Kidney capillary endothelial cell (primary cell): ENCODE measurements at regions not wholly inside any gene's neighbourhood (a gene's known extent, or its start where the extent isn't known, plus 50 kb on each side); places are given as distances from the start of the nearest gene placed in this dataset.

Source experiments
- DNase-seq: peaks from one replicate; pipeline ENCODE4 v3.0.0-alpha.2; 2018; ENCODE audit warnings: low spot score

DNA sequence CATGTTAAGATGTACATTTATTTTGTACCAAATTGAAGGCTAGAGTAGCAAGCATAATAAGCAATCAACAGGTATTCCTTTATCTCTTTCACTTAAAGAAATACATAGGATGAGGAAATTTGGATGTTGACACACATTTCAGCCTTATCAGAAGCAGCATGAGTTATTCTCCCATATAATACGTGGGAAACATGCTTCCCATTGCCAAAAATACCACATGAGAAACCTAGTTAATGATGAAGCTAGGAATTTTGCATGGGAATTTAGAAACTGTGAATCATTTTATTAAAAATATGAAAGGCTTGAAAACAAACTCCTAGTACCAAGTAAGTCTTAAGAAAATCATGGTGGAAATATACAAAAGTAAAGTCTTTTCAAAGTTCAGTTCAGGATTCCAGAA, 751.8 kb downstream of the TSN start:
- no peak for DNase-seq

DNA sequence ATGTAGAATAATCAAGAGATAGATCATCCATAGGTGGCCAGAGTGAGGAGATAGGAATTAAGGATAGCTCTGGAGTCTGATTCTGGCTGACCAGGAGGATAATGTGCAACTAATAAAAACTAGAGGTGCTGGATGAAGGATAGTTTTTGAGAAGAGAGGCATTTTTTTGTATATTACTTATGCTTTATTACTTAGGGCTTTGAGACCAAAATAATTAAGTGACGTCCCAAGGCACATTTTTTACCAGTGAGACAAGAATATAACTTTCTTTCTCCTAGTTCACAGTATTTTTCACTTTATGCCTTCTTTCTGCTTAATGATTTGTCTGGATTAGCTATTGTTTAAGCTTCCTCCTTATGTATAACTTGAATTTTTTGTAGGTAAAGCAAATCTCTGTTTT, 756.6 kb downstream of the TSN start:
- DNase-seq: no peak

DNA sequence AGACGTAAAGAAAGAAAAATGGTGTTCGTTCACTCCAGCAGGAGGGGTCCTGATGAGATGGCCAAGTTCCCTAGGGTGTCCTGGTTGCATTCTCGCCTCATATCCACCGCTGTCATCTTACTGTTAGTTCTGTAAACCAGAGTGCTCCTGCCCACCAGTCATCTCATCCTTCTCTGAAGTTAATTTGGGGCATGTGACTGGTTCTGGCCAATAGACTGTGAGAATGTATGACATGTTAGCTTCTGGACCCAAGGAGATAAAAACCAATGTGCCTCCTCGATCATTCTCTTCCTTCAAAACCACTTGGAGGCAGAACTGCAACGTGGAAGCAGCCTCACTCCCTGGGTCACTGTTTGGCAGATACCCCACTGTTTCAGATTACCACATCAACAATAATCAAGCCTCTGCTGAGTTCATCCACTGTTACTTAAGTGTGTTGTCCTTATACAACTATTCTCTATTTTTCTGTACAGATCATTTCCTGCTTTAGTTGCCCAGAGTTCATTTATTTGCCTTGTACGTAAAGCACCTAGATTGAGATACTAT, 759.1 kb downstream of the TSN start:
- no peak for DNase-seq

DNA sequence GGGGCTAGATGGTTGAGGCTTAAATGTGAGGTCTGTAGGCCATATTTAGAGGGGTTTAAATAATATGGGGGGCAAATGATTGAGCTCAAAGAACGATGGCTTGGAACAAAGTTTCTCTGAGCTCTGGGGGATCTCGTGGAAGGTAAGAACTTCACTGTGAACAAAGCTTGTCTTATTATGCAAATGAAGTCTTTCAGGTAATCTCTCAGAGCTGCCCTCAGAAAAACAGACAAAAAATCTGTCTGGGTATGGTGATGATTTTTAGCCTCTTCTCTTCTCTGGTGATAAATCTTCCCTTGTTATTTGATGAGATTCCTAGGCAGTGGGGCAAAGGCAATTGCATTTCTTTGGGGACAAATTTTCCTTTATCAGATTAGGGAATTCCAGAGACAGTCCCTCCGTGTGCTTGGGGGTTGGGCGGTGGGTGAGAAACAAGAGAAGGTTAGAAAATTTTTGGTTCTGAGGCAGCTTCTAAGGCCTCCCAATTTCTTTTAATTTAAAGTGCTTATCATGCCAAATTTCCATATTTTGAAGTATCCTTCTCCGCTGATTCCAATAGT, 760.4 kb downstream of the TSN start:
- DNase-seq: no peak

DNA sequence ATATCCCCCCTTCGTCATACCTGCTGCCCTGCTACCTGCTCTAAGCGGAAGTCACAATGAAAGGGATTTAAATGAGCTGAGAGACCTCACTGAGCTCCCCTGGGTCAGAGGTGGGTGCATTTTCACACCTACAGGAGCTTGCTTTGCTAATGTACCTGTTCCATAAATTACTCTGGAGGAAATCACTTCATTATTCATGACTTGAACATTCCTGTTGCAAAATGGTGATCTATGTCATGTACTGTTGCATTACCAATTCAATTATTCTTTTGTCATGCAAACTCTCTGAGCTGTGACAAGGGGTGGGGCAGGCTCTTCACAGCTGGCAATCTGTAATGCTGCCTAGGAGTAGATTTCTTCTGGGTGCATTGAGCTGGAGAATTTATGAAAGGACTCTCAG, 761.3 kb downstream of the TSN start:
- DNase-seq: no peak

DNA sequence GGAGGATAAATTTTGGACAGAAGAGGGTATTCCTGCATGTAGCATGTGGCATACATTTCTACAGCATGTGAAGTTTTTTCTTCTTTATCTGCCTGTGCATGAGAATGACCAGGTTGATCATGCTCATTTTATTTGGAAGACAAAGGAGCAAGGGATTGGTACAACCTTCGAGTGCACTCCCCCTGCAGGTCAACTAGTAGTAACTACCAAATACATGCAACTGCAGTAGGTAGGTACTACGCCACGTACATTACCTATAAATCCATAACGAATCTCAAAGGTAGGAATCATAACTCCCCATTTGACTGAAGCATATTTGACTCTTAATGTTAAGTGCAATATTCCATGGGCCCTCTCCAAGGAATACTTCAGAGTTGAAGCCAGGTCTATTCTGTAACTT, 763.9 kb downstream of the TSN start:
- peak; percentile 2 for DNase-seq

DNA sequence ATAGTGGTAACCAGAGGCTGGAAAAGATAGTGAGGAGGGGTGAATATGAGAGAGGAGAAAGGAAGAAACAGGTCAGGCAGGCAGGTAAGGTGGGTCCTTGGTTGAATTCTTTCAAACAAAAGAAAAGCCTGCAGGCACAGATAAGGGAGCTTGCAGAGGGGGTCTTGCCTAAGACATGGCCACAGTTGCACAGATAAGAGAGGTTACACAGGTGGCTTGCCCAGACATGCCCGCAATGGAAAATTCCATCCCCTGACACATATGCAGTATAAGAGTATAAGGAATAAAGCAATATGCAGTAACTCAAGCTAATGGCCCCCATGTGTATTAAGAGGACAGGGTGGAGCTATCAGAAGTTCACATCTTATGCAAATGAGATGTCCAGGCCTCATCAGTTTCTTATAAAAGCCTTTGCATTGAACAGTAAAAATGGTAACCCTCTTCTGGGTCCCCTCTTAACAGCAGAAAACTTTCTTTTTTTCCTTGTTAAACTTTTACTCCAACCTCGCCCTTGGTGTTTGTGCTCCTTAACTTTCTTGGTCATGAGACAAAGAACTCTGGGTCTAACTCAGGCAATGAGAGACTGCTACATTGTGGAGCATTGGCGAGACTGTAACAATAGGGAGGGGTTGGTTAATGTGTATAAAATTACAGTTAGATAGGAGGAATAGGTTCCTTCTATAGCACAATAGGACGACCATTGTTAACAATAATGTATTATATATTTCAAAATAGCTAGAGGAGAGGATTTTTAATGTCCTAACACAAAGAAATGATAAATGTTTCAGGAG, 764.6 kb downstream of the TSN start:
- no peak for DNase-seq

DNA sequence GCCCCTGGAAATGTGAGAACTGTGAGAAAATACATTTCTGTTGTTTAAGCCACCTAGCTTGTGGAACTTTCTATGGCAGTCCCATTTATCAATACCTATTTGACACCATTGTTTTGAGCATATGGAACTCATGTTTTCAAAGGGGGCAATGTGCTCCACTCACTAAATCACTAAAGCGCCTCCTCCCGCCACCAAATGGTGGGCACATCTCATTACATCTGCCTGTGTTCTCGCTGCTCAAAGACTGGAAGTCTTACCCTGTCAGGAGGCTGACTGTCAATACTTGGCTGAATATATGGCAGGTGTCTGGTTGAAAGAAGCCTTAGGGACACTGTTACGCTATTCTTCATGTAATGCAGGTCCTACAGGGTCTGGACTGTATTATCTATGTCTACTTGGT, 767.7 kb downstream of the TSN start:
- no peak for DNase-seq

DNA sequence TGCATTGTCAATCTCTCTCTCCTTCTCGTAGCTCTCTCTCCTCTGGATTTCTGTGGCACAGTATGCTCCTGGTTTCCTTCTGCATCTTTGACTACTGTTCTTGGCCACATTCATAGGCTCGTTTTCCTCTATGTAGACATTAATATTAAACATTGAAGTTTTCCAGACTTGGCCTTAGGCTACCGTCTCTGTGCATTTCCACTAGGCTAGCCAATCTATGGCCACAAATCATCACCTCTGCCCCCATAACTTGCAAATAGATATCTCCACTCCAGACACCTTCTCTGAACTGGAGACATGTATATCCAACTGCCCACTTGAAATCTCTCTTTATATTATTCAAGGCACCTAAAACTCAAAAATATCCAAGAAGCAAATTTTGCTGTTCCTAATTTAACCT, 768.5 kb downstream of the TSN start:
- no peak for DNase-seq

DNA sequence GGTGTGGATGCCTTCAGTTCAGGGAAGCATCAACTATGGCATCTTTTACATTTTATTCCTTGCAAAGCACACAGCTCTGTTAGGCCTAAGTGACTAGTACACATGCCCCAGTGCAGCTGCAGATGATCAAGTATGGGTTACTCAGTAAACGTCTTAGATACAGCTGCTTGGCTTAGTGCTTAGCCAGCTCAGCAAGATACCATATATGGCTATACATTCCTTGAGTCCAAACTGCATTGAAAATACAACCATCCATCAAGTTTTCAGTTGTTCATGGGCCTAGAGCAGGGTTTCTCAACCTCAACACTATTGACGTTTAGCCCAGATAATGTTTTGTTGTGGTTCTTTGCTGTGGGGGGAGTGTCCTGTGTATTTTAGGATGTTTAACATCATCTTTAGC, 769.9 kb downstream of the TSN start:
- no peak for DNase-seq

DNA sequence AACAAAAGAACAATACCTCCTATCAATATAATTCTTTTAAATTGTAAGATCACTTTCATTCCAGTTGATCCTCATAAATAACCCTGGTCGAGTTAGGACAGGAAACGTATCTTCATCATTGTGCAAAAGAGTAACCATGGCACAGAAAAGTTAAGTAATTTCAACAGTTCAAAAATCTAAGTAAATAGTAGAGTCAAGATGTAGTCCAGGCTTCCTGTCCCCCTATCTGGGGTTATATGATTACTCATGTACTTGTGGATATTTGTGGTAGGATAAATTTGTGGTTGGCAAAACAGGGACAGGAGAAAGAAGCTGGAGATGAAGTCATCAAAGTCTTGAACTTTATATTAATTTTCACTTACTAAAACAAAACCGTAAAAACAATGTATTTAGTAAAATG, 772.6 kb downstream of the TSN start:
- no peak for DNase-seq

DNA sequence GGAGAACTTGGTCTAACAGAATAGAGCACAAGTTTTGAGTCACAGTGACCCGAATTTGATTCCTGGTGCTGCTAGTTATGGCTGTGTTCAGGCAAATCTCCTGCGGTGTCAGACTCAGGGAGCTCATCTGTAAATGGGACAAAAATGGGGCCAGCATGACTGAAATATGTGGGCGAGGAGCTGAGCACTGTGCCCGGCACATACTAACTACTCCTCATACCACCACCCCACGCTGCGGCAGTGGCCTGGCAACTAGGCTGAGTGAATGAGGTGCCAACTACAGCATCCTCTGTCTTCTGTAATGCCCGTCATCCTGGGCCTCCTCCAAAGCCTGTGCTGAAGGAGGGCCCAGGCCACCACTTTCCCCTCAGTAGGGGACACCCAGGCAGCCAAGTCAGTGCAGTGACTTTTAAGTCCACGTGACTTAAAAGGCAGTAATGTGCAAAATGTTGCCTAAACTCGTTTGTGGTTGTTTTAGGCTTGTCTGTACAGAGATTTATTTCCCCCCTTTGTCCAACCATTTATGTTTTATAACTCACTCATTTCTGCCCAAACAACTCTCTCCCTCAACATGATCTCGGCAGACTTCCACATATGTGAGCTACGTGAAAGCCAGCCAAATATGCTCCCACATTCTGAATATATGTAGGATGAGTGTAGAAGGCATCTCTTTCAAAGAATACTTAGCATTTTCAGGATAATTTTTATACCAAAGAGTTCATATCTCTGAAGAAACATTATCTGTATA, 773.7 kb downstream of the TSN start:
- DNase-seq: no peak

DNA sequence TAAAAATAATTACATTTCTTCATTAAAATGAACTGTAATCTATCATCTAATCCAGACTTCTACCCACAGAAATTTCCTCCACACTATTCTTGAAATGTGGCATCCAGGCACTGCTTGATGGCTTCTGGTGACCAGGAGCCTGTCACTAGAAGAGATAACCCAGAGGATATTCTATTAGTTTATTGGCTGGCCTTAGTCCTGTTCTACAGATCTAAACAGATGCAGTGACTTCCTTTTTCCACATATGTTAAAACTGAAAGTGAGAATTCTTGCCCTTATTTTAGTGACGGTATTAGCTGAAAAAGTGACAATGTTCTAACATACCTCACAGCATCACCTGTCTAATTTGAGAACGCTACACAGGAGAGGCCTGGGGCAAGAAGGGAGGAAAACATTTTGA, 775.4 kb downstream of the TSN start:
- DNase-seq: no peak

DNA sequence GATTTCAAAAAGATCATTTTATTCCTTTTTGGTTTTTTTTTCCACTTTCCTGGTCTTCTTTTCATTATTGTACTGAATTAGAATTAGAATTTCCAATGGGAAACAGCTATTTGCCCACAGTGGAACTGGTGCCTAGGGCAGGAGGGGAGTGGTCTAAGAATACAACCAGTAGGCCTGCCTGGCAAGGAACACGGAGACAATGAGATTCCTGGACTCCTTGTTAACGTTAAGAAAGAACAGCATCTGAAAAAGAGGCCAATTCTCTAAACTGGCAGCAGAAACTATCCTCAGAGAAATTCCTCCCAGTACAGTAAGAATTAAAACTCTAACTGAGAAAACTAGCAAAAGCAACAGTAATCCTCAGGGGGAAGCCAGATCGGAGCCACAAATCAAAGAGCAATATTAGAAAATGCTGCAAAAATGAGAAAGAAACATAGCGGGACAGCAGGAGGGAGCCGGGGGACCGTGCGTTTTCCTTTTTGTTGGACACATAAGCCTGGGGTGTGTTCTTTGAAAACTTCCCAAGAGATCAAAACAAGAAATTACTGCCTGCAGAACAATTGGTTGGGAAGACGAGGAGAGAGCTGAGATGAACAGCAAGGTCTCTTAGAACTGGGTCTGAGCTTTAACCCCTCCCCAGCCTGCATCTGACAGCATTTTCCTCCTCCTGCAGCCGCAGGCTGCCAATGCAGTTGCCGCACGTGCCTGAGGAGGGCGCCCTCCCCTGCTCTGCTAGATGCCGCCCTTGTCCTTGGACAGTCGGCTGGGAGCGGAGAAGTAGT, 776.0 kb downstream of the TSN start:
- no peak for DNase-seq

DNA sequence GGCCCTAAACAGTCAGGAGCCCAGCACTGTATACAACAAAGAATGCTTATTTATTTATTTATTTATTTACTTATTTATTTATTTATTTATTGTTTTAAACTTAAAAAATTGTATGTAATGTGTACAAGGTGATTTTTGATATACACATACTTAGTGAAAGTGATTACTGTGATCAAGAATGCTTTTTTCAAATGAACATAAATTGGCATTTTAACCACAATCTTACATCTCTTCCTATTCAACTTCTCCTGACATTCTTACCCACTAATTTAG, 776.6 kb downstream of the TSN start:
- DNase-seq: no peak

DNA sequence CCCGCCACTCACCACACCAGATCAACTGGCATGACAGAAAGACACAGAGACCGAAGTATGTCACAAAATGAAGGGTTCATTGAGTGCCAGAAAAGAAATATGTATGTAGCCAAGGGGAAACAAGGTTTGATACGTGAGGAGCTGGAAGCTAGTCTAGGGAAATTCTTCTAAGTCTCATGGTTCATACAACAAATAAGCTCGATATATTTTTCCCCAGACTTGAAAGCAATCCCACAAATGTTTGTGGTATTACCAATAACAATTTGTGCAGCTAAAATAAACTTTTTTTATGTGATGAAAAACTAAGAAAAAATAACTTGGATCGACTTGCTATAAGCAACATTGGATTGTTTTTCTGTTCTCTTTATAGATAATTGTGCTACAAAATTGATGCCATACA, 777.0 kb downstream of the TSN start:
- no peak for DNase-seq

DNA sequence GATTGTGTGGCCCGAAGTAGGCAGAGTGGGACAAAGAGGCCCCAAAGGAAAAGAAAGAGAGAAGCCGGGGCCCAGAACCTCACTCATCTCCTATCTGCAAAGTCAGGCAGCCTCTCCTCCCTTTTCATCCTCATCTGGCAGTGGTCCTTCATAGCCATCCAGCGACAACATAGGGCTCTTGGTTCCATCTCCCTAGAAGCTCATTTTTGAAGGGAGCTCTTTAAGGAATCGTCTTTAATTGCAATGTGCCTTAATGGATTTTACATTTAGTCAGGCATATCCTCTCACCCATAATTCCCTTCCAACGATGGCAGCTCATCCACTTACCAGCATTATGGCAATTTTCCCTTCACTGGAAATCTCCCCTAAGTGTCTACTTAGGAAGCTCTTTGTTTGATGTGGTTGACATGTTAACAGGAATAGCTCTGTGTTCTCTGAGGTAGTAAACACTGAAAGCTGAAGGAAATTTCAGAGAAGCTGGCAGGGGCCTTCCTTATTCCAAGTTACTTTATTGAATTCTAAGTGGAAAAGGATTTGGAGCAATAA, 780.6 kb downstream of the TSN start:
- DNase-seq: no peak

DNA sequence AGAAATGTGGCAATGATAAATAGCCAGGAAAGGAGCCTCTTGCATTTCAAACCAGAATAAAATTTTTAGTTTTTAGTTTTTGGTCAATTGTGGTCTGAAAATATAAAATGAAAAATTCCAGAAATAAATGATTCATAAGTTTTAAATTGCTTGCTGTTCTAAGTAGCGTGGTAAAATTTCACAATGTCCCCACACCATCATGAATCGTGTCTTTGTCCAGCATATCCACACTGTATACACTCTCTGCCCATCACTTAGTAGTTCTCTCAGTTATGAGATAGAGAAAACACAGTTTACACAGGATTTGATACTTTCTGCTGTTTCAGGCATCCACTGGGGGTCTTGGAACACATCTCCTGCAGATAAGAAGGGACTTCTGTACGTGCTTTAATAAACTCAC, 783.9 kb downstream of the TSN start:
- DNase-seq: no peak

DNA sequence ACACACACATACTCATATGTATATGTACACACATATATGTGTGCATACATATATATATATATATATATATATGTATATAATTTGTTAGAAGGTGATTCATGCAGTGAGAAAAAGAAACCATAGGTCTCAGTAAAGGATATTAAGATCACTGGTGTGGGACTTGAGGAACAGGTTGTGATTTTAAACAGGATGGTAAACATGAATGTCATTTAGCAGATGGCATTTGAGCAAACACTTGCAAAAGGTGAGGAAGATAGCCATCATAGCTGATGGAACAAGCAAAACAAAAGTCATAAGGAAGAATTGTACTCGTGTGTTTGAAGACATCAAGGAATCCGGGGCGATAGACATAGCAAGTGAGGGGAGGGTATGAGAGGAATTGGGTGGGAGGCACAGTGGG, 784.5 kb downstream of the TSN start:
- no peak for DNase-seq

DNA sequence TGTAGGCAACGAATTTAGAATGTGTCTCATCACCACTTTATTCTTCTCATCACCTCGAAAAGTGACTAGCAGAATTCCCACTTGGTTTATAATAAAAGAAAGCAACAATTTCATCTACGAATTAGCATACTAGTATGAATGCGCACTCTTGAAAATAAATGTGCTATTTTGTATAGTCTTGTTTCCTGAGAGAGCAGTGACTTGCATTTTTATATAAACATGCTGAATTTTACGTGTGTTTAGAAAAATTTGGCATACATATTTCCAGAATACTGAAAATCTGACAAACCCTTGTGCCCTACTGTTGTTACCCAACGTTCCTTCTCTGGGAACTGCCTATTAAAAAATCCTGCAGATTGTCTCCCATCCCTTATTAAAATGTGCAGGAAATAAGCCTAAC, 786.8 kb downstream of the TSN start:
- DNase-seq: no peak

DNA sequence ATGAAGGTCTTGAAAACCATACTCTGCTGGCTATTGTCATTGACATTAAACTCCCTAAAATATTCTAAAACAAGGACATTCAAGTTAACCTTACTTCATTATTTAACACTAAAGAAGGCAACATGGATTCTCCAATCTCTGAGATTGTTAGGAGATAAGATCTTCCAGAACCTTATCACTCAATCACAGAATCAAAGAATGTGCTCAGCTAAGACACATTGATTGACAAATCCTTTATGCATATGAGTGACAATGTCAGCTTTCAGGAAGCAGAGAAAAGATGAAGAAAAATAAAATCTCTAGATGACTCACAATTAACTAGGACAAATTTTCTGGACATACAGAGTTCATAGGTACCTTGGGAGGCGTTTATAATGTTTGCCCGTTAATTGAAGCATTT, 787.2 kb downstream of the TSN start:
- DNase-seq: no peak

DNA sequence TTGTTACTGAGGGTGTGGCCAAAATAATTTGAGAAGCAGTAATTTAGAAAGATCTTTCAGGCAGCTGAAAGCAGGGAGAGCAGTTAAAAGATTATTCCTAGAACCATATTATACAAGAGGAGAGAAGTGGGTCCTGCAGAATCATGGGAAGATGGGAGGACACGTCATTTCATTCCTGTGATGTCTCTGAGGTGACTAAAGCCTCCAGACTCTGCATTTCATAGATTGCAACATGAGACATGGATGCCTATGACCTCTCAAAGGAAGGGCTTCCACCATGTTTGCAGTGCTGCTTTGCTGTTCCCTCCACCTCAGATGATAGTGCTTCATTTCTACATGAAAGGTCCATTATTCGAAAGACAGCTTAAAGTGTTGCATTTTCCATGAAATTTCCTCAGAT, 788.4 kb downstream of the TSN start:
- DNase-seq: no peak
